NCI-H226 (cell line): ENCODE measurements at regions not wholly inside any gene's neighbourhood (a gene's known extent, or its start where the extent isn't known, plus 50 kb on each side); places are given as distances from the start of the nearest gene placed in this dataset.
"Not testable (repeated sequence)": the region's sequence is repeated elsewhere in the genome, so short reads cannot be mapped to it uniquely, and the experiment has no call there.

Experiments used
- DNase-seq: peaks from one replicate; pipeline ENCODE4 v3.0.0-alpha.2; 2015

- DNase-seq = not testable (repeated sequence)
Observed at GRCh38 chr22:22052548-22053139, 70.1 kb upstream of the TOP3B start.

GRCh38 chr22:22051032-22051431 is 68.4 kb upstream of the TOP3B start:
- not testable (repeated sequence) for DNase-seq

GRCh38 chr22:22050141-22050775 is 67.7 kb upstream of the TOP3B start:
- DNase-seq = no peak

GRCh38 chr22:22049684-22050083 is 67.1 kb upstream of the TOP3B start:
- no peak for DNase-seq

GRCh38 chr22:22048981-22049531 is 66.5 kb upstream of the TOP3B start:
- DNase-seq = no peak

GRCh38 chr22:22048318-22048942 is 65.8 kb upstream of the TOP3B start:
- no peak for DNase-seq

- no peak for DNase-seq
Observed at GRCh38 chr22:22047776-22048175, 65.2 kb upstream of the TOP3B start.

- no peak for DNase-seq
Observed at GRCh38 chr22:22047266-22047665, 64.7 kb upstream of the TOP3B start.

GRCh38 chr22:22046370-22046769 is 63.8 kb upstream of the TOP3B start:
- DNase-seq = no peak

GRCh38 chr22:22045571-22046335 is 63.2 kb upstream of the TOP3B start:
- no peak for DNase-seq

- DNase-seq = no peak
Observed at GRCh38 chr22:22044153-22044552, 61.6 kb upstream of the TOP3B start.

- DNase-seq = no peak
Observed at GRCh38 chr22:22043296-22044078, 60.9 kb upstream of the TOP3B start.

- no peak for DNase-seq
Observed at GRCh38 chr22:22042599-22043295, 60.2 kb upstream of the TOP3B start.

- DNase-seq = no peak
Observed at GRCh38 chr22:22042009-22042408, 59.4 kb upstream of the TOP3B start.

GRCh38 chr22:22040908-22041307 is 58.3 kb upstream of the TOP3B start:
- DNase-seq = no peak

- DNase-seq = no peak
Observed at GRCh38 chr22:22040472-22040871, 57.9 kb upstream of the TOP3B start.

- no peak for DNase-seq
Observed at GRCh38 chr22:22039286-22040074, 56.9 kb upstream of the TOP3B start.

GRCh38 chr22:22038178-22038880 is 55.7 kb upstream of the TOP3B start:
- DNase-seq = no peak

- peak; percentile 25 for DNase-seq
Observed at GRCh38 chr22:22037740-22038139, 55.2 kb upstream of the TOP3B start.

- no peak for DNase-seq
Observed at GRCh38 chr22:22037229-22037628, 54.6 kb upstream of the TOP3B start.
